ENCODE measurements at regions not wholly inside any gene's neighbourhood (a gene's known extent, or its start where the extent isn't known, plus 50 kb on each side); places are given as distances from the start of the nearest gene placed in this dataset.

- TF ChIP-seq CTCF (conservative IDR thresholded peaks at IDR 0.05), result no peak
- TF ChIP-seq EZH2 (IDR thresholded peaks at IDR 0.05; ENCODE audit: low read depth), result no peak
Measured at GRCh38 chr3:25354071-25354470, 74.0 kb upstream of the RARB start.

All from PC-9 (cell line).